HG03280 (cell line): ENCODE measurements at regions not wholly inside any gene's neighbourhood (a gene's known extent, or its start where the extent isn't known, plus 50 kb on each side); places are given as distances from the start of the nearest gene placed in this dataset.
"Not testable (repeated sequence)": the region's sequence is repeated elsewhere in the genome, so short reads cannot be mapped to it uniquely, and the experiment has no call there.

Experiments used
- ATAC-seq: cut with Tn5 transposase; IDR thresholded peaks from one replicate; pipeline ENCODE4 v1.9.1; 2021; ENCODE audit warnings: mild to moderate bottlenecking, moderate library complexity; ENCODE audit not compliant: unreplicated experiment

DNA sequence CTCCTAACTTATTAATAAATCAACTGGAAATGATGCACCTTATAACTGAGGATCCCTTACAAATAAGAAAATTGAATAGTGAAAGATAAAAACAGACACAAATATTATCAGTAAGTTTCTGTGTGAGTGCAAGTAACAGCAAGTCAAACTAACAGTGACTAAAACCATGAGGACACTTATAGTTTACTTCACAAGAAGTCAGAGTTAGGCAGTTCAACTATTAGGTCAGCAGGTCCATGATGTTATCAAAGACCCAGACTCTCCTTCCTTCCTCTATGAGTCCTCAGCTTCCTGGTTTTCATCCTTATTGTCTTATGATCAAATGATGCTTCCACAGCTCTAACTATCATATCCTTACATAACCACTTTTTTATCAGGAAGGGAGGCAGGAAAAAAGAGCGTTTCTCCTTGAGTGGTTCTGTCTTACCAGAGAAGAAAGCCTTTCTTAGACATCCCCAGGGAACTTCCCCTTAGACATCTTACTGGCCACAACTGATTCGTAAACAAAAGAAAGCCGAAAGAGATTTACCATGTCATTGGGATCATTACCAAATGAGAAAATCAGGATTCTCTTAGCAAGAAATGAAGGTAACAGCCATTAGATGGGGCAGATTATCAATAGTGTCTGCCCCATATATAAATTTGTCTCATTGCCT is 114.3 kb upstream of the LRFN2 start:
- ATAC-seq: no peak

GRCh38 chr6:40700006-40700580 is 112.9 kb upstream of the LRFN2 start:
- ATAC-seq: no peak

DNA sequence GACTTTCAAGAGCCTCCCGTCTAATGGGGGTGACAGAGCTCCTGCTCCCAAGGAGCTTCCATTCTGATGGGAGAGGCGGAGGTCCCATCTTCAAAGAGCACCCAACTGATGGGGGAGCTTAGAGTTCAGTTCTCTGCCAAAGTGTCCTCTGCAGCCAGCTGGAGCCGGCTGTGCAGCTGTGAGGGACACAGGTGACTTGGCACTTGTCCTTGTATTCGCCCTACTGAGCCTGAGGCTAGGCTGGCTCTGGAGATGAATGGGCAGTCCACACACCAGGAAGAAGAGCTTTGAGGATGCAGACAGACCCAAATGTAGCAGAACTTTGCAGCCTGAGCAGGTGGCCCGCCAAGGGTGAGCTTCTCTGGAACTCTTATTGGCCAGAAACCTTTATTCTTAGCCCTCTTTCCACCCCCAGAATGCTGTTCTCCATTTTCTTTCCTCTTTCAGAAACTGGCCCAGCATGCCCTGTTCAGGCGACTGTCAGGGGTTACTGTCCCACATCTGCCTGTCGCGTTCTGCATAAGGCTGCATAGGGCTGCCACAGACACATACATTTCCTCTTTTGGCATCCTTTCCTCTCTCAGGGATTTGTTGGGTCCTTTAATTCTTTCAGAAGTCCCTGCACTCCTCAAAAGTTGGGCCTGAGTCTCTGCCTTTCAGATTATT is 108.7 kb upstream of the LRFN2 start:
- no peak for ATAC-seq

GRCh38 chr6:40695114-40695513 is 108.0 kb upstream of the LRFN2 start:
- ATAC-seq: no peak

GRCh38 chr6:40693768-40694167 is 106.6 kb upstream of the LRFN2 start:
- no peak for ATAC-seq

GRCh38 chr6:40692337-40692736 is 105.2 kb upstream of the LRFN2 start:
- ATAC-seq: no peak

- ATAC-seq: no peak
Observed at GRCh38 chr6:40689185-40689584, 102.0 kb upstream of the LRFN2 start.

GRCh38 chr6:40688214-40688761 is 101.1 kb upstream of the LRFN2 start:
- no peak for ATAC-seq

GRCh38 chr6:40685862-40686261 is 98.7 kb upstream of the LRFN2 start:
- ATAC-seq: no peak

- ATAC-seq: no peak
Observed at GRCh38 chr6:40681622-40682021, 94.5 kb upstream of the LRFN2 start.

DNA sequence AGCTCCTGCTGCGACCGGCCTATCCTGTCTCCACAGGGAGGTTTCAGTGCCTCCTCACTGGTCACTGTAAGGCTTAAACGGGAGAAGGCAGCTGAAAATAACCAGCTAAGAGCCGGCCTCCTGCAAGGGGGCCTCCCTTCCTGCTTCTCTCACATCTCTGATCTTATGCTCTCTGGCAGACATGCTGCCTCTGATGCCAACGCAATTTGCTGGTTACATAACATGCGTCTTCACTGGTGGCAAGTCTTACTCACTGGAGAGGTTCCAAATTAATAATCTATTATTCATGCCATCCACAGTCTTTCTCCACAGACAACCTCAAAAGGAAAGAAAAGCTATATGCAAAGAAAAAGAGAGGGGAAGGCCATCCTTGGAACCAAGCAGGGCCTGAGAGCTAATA is 91.8 kb upstream of the LRFN2 start:
- ATAC-seq: no peak

DNA sequence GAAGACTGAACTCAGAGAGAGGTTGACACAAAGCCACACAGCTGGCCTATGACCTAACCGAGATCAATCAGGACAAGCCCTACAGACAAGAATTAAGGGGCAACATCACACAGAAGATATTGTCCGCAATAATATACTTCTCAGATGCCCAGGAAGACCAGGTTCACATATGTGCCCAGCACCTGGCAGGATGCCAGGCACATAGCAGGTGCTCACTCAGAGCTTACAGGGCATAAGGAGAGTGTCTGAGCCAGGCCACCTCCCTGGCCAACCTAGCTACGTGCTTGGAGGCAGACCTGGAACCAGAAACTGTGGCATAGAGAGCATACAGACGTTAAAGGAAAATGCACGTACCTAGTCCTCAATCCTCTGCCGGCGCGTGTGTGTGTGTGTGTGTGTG is 87.0 kb upstream of the LRFN2 start:
- ATAC-seq: no peak

DNA sequence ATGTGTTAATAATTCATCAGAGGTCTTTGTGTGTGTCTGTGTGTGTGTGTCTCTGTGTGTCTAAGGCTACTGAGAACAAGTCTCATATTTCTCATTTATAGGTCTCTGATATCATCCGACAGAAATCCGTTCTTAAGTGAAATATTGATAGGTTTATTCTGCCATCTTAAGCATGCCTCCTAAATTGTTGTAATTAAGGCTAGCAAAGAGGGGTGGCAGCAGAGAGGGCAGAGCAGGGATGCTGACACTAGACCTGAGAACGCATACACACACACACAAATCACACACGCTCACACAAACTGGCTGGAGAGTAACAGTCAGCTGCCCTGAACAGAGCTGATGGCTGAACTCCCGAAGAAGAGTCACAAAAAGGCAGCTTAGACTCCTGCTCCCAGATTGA is 84.9 kb upstream of the LRFN2 start:
- no peak for ATAC-seq

- no peak for ATAC-seq
Observed at GRCh38 chr6:40671694-40672050, 84.5 kb upstream of the LRFN2 start.

- no peak for ATAC-seq
Observed at GRCh38 chr6:40671001-40671693, 84.0 kb upstream of the LRFN2 start.

DNA sequence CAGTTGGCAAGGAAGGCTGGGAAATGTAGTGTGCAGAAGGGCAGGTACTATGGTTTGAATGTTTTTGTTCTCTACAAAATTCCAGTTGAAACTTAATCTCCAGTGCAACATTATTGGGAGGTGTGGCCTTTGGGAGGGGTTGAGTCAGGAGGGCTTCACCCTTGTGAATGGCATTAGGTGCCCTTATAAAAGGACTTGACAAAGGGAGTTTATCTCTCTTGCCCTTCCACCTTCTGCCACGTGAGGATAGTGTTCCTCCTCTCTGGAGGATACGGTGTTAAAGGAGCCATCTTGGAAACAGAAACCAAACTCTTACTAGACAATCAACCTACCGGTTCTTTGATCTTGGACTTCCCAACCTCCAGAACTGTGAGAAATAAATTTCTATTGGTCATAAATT is 82.2 kb upstream of the LRFN2 start:
- no peak for ATAC-seq

DNA sequence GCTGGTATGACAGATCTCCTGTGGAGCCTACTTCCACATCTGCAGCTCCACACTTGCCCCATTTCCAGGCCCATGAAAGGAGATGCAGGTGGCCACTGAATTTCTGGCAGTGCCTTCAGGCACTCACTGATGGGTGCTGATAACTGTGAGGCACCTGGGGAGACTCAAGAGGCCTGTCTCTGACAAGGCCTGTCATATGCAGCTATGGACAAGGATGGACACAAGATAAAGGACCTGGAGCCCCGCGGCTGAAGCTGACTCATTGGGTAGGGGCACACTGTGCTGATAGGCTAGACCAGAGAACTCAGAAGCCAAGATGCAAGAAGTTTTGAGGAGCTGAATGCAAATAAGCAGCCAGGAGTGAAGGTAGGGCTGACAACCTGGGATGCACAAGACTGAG is 81.0 kb upstream of the LRFN2 start:
- no peak for ATAC-seq

- no peak for ATAC-seq
Observed at GRCh38 chr6:40666530-40666929, 79.4 kb upstream of the LRFN2 start.

- ATAC-seq: no peak
Observed at GRCh38 chr6:40661726-40662125, 74.6 kb upstream of the LRFN2 start.

- not testable (repeated sequence) for ATAC-seq
Observed at GRCh38 chr6:40656772-40657171, 69.6 kb upstream of the LRFN2 start.

DNA sequence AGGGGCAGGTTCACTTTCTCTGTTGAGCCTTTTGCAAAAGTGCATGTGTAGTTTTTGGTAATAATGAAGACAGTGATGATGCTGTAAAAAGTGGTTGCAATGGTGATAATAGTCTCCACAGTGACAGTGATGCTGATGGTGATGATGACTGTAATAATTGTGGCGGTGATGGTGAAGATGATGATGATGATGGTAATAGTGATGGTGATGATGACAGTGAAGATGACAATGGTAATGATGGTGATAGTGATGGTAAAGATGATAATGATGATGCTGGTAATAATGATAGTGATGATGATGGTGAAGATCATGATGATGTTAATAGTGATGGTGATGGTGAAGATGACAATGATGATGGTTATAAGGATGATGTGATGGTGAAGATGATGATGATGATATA is 67.7 kb upstream of the LRFN2 start:
- no peak for ATAC-seq

- no peak for ATAC-seq
Observed at GRCh38 chr6:40645043-40645442, 57.9 kb upstream of the LRFN2 start.
